ENCODE measurements at regions not wholly inside any gene's neighbourhood (a gene's known extent, or its start where the extent isn't known, plus 50 kb on each side); places are given as distances from the start of the nearest gene placed in this dataset.
A peak's percentile ranks its signal among the peaks of the same experiment; 100 is the strongest.

DNA sequence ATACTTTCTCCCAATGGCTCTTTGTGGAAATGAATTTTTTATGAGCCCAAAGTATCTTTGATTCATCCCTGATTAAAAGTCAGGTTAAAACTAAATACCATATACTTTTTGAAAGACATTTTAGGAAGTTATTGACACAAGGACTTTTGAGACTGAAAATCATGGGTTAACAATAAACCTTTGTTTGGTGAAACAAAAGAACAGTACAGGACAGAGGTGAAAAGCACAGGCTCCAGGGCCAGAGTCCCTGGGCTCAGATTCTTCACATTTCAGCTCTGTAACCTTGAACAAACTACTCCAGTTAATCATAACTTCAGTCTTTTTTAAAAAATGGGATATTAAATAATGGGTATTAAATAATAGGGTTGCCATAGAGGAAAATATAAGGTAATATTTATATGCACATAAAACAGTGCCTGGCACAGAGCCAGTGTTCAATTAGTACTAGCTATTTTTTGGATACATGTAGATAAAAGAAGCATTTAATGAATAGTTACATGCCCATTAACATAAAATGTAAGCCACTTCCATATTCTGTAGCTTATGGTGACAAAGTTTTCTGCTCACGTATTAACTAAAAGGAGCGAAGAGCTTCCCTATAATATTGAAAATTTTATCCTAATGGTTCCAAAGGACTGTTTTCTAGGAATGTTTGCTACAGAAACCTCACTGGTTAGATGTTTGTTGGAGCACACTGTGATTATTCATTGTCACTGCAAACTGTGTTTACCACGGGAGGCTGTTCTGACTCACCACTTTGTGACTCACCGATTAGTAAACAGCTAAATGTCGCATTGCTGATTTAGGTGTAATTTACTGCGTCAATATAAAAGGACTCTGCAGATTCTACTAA lies 255.4 kb downstream of the DAD1 start:
- peak; percentile 12 for DNase-seq

DNA sequence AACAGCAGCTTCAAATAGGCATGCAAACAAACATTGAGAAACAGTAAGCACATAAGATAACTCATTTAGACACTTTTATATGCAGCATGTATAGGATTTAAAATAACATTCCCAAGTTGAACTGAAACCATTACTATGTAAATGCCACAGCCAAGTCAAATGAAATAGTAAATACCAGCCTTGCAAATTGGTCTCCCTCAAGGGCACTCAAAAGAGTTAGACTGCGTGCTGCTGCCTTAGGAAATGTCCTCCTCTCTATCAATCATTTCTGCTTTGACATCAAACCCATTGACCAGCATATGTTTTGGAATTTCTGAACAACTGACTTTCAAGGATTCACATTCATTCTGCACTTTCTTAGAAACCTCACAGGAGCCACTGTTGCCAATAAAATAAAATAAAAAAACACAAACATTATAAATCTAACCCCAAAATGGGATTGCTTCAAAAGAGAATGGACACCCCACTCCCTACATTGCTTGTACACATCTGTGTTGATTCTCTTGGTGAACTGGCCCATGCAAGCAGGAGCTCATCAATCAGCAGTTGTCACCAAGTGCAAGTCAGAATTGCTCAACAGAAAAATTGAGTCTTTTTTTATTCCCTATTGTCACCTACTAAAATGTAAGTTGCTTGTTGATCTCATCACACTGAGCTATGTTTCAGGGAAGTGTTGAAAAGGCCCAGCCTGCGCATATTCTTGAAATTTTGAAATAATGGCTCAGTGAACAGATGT lies 256.2 kb downstream of the DAD1 start:
- DNase-seq: no peak

- DNase-seq: no peak
Measured at GRCh38 chr14:22329371-22329770, 259.7 kb downstream of the DAD1 start.

DNA sequence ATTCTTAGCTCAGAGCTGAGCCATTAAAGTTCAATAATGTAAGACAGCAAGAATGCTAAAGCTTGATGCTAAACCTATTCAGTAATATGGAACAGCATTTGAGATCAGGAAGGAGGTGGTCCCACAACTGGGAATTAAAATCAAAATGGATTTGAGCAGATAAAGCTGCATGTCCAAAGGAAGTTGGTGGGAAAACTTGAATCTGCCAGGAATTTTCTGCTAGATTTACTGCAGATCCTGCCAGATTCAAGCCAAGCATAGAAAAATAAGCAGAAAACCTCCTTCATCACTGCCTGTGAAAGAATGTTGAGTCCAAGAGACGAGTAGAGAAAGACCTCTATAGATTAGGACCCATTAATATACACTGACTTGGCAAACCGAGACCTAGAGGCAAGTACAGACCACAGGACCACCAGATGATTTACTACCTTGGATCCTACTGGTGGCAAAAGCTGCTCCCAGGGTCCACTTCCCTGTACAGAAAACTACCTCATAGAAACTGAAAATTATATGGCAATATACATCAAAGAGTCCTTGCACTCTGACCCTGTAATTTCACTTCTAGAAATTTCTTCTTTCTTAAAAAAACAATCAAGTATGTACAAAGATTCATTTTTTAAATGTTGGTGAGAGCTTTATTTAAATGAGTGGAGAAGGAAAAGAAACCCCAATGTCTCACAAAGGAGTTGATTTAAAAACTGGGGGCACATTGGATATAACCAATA lies 263.2 kb downstream of the DAD1 start:
- DNase-seq: no peak

- DNase-seq: no peak
Measured at GRCh38 chr14:22320362-22320750, 268.7 kb downstream of the DAD1 start.

GRCh38 chr14:22319526-22320361 lies 269.3 kb downstream of the DAD1 start:
- peak; percentile 46 for DNase-seq

DNA sequence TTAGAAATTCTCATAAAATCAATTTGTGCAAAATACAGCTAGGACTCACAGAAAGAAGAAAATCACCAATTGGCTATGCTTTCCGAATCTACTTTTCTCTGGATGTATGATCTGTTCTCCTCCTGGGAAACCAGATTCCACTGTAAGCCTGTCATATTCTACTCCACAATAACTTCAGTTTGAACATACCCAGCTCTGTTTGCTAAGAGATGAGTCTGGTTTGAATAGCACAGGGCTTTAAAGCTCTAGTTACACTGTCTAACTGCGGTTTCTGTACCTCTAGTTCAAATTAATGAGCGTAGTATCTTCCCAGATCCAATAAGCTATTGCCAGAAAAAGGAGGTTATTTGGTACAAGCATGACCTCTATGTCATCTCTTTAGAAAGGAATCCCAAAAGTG lies 270.1 kb downstream of the DAD1 start:
- no peak for DNase-seq

DNA sequence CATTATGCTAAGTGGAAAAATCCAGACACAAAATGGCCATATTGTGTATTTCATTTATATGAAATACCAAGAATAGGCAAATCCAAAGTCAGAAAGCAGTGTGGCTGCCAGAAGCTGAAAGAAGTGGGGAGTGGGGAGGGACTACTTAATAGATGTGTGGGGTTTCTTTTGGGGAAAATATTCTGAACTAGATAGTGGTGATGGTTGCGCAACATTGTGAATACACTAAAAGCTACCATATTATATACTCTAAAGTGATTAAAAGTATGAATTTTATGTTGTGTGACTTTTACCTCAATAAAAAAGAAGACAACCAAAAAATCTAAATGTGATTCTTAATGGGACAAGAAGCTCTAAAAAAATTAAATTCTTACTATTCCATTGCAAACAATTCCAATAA lies 272.6 kb downstream of the DAD1 start:
- no peak for DNase-seq

DNA sequence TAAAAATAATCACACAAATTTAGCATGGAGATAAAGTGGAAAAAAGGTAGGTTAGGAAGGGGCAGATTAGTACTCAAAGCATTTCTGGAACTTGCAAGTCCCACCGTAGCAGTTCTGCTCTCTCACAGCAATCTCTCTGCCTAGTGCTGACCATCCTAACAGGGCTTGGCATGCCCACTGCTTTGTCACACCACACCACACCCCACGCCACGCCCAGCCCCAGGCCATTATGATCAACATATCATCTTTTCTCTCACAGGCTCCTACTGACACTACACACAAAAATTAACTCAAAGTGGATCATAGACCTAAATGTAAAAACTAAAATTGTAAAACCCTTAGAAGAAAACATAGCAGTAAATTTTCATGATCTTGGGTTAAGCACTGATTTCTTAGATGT lies 273.7 kb downstream of the DAD1 start:
- no peak for DNase-seq

DNA sequence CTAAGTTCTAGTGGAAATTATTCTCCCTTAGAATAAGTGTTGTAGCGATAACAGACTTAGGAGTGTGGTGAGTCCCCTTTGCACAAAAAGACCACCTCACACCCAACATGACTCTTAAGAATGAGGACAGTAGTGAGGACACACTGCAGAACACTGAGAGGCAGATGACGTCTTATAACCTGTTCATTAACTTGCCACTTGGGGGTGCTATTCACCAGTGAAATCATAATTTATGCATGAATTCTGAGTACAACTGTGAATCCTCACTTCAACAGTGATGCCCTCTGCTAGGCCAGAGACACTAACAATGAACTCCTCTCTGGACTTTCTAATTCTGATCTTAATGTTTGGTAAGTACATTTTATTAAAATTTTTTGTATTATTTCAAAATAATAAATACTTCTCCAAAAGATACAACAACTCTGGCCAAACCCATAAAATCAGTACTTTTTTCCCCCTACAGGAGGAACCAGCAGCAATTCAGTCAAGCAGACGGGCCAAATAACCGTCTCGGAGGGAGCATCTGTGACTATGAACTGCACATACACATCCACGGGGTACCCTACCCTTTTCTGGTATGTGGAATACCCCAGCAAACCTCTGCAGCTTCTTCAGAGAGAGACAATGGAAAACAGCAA lies 274.7 kb downstream of the DAD1 start:
- DNase-seq: peak; percentile 60

- DNase-seq: no peak
Measured at GRCh38 chr14:22313172-22313801, 275.7 kb downstream of the DAD1 start.

DNA sequence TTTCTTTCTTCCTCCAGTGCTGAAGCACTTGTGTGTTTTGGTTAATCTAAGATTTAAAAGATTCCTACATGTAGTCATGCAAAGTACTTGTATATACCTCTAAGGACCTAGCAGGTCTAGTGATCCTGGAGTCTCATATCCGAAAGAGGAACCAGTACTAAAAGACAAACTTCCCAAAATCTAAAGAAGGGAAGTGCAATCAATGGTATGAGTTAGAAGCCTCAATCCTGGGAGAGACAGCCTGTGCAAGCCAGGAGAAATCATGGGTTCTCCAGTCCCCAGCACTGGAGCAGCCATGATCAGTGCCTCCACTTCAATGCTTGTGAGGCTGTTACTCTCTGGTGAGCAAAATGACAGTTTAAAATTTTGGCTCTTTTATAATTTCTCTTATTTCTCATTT lies 277.4 kb downstream of the DAD1 start:
- no peak for DNase-seq

GRCh38 chr14:22305607-22306006 lies 283.4 kb downstream of the DAD1 start:
- no peak for DNase-seq

DNA sequence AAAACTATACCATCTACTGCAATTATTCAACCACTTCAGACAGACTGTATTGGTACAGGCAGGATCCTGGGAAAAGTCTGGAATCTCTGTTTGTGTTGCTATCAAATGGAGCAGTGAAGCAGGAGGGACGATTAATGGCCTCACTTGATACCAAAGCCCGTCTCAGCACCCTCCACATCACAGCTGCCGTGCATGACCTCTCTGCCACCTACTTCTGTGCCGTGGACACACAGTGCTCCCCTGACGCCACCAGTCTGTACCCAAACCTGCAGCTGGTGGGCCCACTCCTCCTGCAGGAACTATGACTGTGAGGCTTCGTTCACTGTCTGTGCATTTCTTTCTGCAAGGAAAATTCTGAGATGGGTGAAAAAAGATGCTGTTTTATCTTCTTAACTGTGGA lies 284.7 kb downstream of the DAD1 start:
- no peak for DNase-seq

GRCh38 chr14:22303589-22304195 lies 285.3 kb downstream of the DAD1 start:
- DNase-seq: no peak

DNA sequence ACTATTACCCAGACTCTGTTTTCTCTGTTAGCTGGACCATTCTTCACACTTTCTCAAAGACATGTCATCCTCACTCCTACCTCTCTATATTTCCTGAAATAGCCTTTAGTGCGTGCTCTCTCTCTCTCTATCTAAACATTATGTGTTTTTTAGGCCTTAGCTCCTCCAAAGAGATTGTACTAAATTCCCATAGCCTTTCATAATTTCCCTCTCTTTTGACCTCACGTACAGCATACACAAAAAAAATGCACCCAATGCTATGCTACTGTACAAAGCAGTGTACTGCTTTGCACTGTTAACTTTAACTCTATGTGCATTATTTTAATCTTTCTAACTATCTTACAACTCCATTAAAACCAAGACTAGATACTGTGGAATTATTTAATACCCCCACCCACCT lies 288.4 kb downstream of the DAD1 start:
- DNase-seq: no peak

GRCh38 chr14:22297376-22297775 lies 291.6 kb downstream of the DAD1 start:
- no peak for DNase-seq

GRCh38 chr14:22296722-22297121 lies 292.3 kb downstream of the DAD1 start:
- no peak for DNase-seq

DNA sequence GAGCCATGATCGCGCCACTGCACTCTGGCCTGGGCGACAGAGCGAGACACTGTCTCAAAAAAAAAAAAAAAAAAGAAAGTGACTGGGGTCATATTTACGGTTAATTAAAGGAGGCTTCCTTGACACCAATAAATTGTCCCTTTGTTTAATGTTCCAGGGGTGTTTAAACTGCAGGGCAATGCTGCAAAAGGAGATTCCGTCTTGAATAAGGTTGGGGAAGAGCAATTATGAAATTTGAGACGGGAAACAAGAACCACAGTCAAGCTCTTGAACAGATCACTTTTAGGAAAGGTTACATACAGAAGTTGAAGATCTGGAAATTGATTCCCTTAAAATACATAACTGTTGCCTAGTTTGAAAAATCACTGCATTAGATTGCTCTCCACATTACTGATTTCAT lies 292.9 kb downstream of the DAD1 start:
- no peak for DNase-seq

DNA sequence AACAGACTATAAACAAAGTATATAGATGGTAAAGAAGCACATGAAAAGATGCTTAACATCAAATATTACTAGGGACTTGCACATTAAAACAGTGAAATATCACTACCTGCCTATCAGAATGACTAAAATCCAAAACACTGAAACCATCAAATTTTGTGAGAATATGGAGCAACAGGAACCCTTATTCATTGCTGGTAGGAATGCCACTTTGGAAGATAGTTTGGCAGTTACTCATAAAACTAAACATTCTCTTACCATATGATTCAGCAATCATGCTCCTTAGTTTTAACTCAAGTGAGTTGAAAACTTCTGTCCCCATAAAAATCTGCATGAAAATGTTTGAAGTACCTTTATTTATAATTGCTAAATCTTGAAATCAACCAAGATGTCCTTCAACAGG lies 297.6 kb downstream of the DAD1 start:
- DNase-seq: no peak

DNA sequence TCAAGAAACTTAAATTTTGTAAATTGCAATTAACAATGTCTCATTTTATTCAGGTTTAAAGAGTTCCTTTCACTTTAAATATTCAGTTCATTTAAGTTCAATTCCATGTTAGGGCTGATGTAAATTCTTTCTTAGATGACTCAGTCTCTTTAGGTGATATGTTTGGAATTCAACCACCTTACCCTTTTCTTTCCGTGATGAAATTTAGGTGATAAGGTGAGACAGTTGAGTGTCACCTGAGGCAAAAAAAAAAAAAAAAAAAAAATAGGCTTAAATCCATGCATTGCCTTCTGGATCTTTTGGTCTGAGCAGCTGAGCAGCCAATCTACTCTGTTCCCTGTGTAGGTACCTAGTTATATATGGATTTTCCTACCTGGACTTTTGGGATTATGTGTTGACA lies 299.5 kb downstream of the DAD1 start:
- DNase-seq: no peak

Data from NCI-H446 treated with DMSO at 0.1 percent for 48 hours (cell line).